AG04449 (cell line): ENCODE measurements at regions not wholly inside any gene's neighbourhood (a gene's known extent, or its start where the extent isn't known, plus 50 kb on each side); places are given as distances from the start of the nearest gene placed in this dataset.
"Not testable (repeated sequence)": the region's sequence is repeated elsewhere in the genome, so short reads cannot be mapped to it uniquely, and the experiment has no call there.

ENCODE experiments used
- CTCF ChIA-PET: fragments of 350-600 bp; formaldehyde crosslinking; extraction: SDS; loops from one replicate; lab custom pipeline; 2021; ENCODE audit warnings: antibody characterized with exemption; lab: Yijun Ruan, JAX
- POLR2A ChIA-PET: fragments of 400-600, 350-600 bp; formaldehyde crosslinking; extraction: SDS; loops from one replicate; lab custom pipeline; 2020; ENCODE audit warnings: antibody characterized with exemption, inconsistent platforms; lab: Yijun Ruan, JAX
- DNase-seq: peaks from one replicate; pipeline ENCODE4 v3.0.0-alpha.2; 2010; ENCODE audit warnings: low read depth, low spot score
- H3K4me3 ChIP-seq: 2 replicates; pipeline ENCODE4 v1.5.1; 2011; ENCODE audit warnings: low read depth, mild to moderate bottlenecking, control low read depth, low read length
- TF ChIP-seq, protein P1 (sequence below): IDR thresholded peaks from one replicate; pipeline ENCODE4 v1.5.1; 2011; ENCODE audit warnings: mild to moderate bottlenecking, moderate library complexity, low read length, control low read depth, inconsistent platforms; ENCODE audit not compliant: insufficient read depth; ENCODE audit errors: missing control alignments

DNA sequence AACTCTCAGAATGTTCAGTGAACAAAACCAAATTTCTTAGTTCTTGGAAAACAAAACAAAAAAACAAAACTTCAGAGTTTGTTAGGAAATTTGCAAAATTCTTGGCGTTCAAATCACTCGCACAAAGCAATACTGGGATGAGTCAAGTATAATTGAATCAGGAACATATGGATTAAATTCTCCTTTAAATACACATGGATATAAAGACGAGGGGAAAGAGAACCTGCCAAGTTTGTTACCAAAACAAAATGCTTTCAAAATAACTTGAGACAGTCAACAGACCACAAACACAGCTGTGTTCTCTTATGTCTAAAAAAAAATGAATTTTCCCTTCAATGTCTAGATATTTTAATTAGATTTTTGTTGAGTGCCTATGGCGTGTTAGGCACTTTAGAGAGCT lies 93.5 kb upstream of the MPP7 start:
- POLR2A ChIA-PET: no interaction called here
- CTCF ChIA-PET: interaction anchor here (0.9 to 3.2 kb wide), 7 partner anchors 10 to 838 kb away, joined by 3 to 8 read pairs (median 4); no protein-coding TSS in a partner anchor
- H3K4me3 ChIP-seq: no peak overlapping the region
- no peak for DNase-seq
- TF ChIP-seq, protein P1, sequence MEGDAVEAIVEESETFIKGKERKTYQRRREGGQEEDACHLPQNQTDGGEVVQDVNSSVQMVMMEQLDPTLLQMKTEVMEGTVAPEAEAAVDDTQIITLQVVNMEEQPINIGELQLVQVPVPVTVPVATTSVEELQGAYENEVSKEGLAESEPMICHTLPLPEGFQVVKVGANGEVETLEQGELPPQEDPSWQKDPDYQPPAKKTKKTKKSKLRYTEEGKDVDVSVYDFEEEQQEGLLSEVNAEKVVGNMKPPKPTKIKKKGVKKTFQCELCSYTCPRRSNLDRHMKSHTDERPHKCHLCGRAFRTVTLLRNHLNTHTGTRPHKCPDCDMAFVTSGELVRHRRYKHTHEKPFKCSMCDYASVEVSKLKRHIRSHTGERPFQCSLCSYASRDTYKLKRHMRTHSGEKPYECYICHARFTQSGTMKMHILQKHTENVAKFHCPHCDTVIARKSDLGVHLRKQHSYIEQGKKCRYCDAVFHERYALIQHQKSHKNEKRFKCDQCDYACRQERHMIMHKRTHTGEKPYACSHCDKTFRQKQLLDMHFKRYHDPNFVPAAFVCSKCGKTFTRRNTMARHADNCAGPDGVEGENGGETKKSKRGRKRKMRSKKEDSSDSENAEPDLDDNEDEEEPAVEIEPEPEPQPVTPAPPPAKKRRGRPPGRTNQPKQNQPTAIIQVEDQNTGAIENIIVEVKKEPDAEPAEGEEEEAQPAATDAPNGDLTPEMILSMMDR: no peak

- DNase-seq: no peak
- CTCF ChIA-PET: interaction anchor here (0.7 to 3.2 kb wide), 3 partner anchors 11 to 148 kb away, joined by 3 to 8 read pairs (median 4); no protein-coding TSS in a partner anchor
- POLR2A ChIA-PET: no interaction called here
- TF ChIP-seq, protein P1: no peak
- H3K4me3 ChIP-seq: no peak overlapping the region
Measured at GRCh38 chr10:28397229-28397628, 94.4 kb upstream of the MPP7 start.

- DNase-seq: no peak
- ChIA-PET CTCF (interaction anchor here (1.8 to 2.2 kb wide), 2 partner anchors 10 to 18 kb away, joined by 6 read pairs; no protein-coding TSS in a partner anchor), POLR2A (no interaction called here)
- TF ChIP-seq, protein P1: no peak
- no peak overlapping the region for H3K4me3 ChIP-seq
Measured at GRCh38 chr10:28400176-28400575, 97.3 kb upstream of the MPP7 start.

- no peak for DNase-seq
- no peak overlapping the region for H3K4me3 ChIP-seq
- ChIA-PET POLR2A (no interaction called here), CTCF (interaction anchor here (4.2 kb wide), 1 partner anchor 7 kb away, joined by 36 read pairs; no protein-coding TSS in a partner anchor)
- TF ChIP-seq, protein P1: no peak
Measured at GRCh38 chr10:28400681-28401080, 97.8 kb upstream of the MPP7 start.

GRCh38 chr10:28402611-28403073 lies 99.8 kb upstream of the MPP7 start:
- H3K4me3 ChIP-seq, POLR2A ChIA-PET, DNase-seq: not testable (repeated sequence)
- CTCF ChIA-PET: interaction anchor here (1.4 to 4.2 kb wide), 2 partner anchors 9 to 20 kb away, joined by 3 to 36 read pairs; no protein-coding TSS in a partner anchor

- CTCF ChIA-PET: interaction anchor here (4.2 kb wide), 1 partner anchor 10 kb away, joined by 36 read pairs; no protein-coding TSS in a partner anchor
- POLR2A ChIA-PET: interaction anchor here (0.5 kb wide), 1 partner anchor 20 kb away, joined by 3 read pairs; no protein-coding TSS in a partner anchor
- H3K4me3 ChIP-seq: no peak overlapping the region
- TF ChIP-seq, protein P1: no peak
- no peak for DNase-seq
Measured at GRCh38 chr10:28403090-28403489, 100.2 kb upstream of the MPP7 start.

DNA sequence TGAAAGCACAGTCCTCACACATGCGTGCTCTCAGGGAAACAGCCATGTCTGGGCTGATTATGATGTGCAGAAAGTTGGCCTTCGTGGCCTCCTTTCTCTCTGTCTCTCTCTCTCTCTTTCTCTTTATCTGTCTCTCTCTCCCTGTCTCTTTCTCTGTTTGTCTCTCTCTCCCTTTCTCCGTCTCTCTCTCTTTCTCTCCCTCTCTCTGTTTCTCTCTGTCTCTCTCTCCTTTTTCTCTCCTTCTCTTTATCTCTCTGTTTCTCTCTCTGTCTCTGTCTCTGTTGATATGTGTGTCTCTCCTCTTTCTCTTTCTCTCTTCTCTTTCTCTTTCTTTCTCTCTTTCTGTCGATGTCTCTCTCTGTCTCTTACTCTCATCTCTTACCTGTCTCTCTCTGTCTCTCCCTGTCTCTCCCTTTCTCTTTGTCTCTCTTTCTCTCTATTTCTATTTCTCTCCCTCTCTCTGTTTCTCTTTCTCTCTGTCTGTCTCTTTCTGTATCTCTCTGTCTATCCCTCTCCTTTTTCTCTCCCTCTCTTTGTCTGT lies 105.4 kb upstream of the MPP7 start:
- H3K4me3 ChIP-seq: no peak overlapping the region
- TF ChIP-seq, protein P1: no peak
- CTCF ChIA-PET: interaction anchor here (0.7 kb wide), 1 partner anchor 154 kb away, joined by 3 read pairs; no protein-coding TSS in a partner anchor
- POLR2A ChIA-PET: no interaction called here
- no peak for DNase-seq
